ENCODE measurements at regions not wholly inside any gene's neighbourhood (a gene's known extent, or its start where the extent isn't known, plus 50 kb on each side); places are given as distances from the start of the nearest gene placed in this dataset.

DNA sequence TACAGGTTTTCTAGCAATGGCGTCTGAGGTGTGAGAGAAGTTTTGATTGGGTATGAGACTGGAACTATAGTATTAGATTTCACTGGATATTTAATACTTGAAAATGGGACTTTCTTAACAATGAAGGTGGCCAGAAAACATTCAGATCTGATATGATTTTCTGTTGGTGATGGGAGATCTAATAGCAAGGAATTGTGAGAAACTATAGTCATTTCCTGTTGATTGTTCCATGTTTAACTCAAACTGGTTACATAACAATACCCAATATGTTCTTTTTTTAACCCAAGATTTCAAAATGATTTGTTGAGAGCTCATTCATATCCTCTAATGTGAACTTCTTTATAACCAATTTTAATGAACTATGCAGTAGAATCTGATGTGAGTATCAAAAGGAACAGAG is 793.2 kb upstream of the RGMB start:
- TF ChIP-seq, protein P1, sequence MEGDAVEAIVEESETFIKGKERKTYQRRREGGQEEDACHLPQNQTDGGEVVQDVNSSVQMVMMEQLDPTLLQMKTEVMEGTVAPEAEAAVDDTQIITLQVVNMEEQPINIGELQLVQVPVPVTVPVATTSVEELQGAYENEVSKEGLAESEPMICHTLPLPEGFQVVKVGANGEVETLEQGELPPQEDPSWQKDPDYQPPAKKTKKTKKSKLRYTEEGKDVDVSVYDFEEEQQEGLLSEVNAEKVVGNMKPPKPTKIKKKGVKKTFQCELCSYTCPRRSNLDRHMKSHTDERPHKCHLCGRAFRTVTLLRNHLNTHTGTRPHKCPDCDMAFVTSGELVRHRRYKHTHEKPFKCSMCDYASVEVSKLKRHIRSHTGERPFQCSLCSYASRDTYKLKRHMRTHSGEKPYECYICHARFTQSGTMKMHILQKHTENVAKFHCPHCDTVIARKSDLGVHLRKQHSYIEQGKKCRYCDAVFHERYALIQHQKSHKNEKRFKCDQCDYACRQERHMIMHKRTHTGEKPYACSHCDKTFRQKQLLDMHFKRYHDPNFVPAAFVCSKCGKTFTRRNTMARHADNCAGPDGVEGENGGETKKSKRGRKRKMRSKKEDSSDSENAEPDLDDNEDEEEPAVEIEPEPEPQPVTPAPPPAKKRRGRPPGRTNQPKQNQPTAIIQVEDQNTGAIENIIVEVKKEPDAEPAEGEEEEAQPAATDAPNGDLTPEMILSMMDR (IDR thresholded peaks at IDR 0.05; ENCODE audit: control extremely low read depth in 1 of 3, insufficient read depth in 1 of 3, low read depth in 1 of 3, low read length in 3 of 3): no peak
- TF ChIP-seq SIN3A (conservative IDR thresholded peaks at IDR 0.05 in 1 of 2, IDR thresholded peaks at IDR 0.05 in 1 of 2; ENCODE audit: low read depth in 1 of 2, low read length in 2 of 2) (no peak), SP1 (IDR thresholded peaks at IDR 0.05; ENCODE audit: low read depth, low read length) (no peak), EP300 (IDR thresholded peaks at IDR 0.05; ENCODE audit: borderline replicate concordance in 1 of 2, low read depth in 2 of 2, low read length in 2 of 2) (no peak), MAFK (IDR thresholded peaks at IDR 0.05; ENCODE audit: low read depth, low read length) (no peak), SAP30 (IDR thresholded peaks at IDR 0.05; ENCODE audit: insufficient read depth, insufficient replicate concordance, low read length) (no peak)
- TF ChIP-seq, protein P2, sequence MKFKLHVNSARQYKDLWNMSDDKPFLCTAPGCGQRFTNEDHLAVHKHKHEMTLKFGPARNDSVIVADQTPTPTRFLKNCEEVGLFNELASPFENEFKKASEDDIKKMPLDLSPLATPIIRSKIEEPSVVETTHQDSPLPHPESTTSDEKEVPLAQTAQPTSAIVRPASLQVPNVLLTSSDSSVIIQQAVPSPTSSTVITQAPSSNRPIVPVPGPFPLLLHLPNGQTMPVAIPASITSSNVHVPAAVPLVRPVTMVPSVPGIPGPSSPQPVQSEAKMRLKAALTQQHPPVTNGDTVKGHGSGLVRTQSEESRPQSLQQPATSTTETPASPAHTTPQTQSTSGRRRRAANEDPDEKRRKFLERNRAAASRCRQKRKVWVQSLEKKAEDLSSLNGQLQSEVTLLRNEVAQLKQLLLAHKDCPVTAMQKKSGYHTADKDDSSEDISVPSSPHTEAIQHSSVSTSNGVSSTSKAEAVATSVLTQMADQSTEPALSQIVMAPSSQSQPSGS (IDR thresholded peaks at IDR 0.05; ENCODE audit: low read length): no peak

All from H1 (cell line).